ENCODE measurements at regions not wholly inside any gene's neighbourhood (a gene's known extent, or its start where the extent isn't known, plus 50 kb on each side); places are given as distances from the start of the nearest gene placed in this dataset.
"Not testable (repeated sequence)": the region's sequence is repeated elsewhere in the genome, so short reads cannot be mapped to it uniquely, and the experiment has no call there.

DNA sequence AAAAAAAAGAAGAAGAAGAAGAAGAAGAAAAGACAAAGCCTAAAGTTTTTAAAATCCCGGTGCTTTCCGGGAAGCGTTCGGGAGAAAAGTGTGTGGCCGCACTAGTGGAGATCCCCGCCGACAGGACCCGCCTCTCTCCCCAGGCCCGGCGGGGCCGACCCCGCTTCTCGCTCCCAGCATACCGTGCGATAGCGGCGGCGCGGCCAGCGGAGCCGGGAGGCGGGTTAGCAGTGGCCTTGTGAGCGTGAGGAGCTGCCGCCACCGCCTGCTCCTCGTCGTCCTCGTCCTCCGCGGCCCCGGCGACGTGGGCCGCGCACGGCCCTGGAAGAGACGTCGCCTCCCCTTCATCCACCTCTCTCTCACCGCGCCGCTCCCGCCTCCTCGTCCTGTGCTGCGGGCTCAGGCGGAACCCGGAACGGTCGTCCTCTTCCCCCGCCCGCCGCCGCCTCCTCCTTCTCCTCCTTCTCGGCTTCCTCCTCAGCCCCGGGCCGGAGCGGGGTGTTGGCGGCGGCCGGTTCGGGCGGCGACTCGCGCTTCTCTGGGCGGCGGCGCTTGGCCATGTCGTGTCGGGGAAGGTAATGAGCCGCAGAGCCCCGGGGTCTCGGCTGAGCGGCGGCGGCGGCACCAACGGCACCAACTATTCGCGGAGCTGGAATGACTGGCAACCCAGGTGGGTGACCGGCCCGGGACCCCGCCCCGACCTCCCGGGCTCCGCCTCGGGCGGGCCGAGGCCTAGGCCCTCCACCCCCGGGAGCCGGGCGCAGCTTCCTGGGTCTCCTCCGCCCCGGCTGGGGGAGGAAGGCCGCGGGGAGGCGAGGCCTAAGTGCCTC lies 62.6 kb upstream of the CDR2 start:
- DNase-seq (ENCODE audit: extremely low read depth in 1 of 11, low read depth in 9 of 11, low spot score in 4 of 11), result peak in 10 of 11 donors; percentile 45 to 69 (median 61)

GRCh38 chr16:22436326-22436822 lies 62.0 kb upstream of the CDR2 start:
- DNase-seq (ENCODE audit: extremely low read depth in 1 of 11, low read depth in 9 of 11, low spot score in 4 of 11), result not testable (repeated sequence)

DNA sequence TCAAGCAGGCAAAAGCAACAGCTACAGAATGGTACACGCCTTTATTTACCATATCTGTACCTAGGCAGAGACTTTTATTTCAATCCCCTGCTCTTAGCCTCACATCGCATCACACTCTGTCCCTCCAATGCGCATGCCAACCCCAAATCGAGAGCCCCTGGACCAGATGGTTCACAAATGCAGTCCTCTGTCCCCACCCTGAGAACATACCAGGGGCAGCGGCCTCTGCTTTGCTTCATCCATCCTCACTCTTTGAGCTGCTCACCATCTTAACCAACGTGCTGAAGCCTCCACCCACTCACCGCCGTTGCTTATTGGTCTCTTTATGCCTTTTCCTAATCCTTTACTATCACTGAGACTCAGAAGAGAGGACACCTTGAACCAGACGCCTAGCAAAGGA lies 56.9 kb upstream of the CDR2 start:
- not testable (repeated sequence) for DNase-seq (ENCODE audit: extremely low read depth in 1 of 11, low read depth in 9 of 11, low spot score in 4 of 11)

GRCh38 chr16:22428654-22429053 lies 54.2 kb upstream of the CDR2 start:
- DNase-seq (ENCODE audit: extremely low read depth in 1 of 11, low read depth in 9 of 11, low spot score in 4 of 11), result no peak

- no peak for DNase-seq (ENCODE audit: extremely low read depth in 1 of 11, low read depth in 9 of 11, low spot score in 4 of 11)
These were observed 53.1 kb upstream of the CDR2 start for GRCh38 chr16:22427556-22427955.

GRCh38 chr16:22425847-22426246 lies 51.4 kb upstream of the CDR2 start:
- DNase-seq (ENCODE audit: extremely low read depth in 1 of 11, low read depth in 9 of 11, low spot score in 4 of 11), result no peak

GRCh38 chr16:22425036-22425801 lies 50.8 kb upstream of the CDR2 start:
- DNase-seq (ENCODE audit: extremely low read depth in 1 of 11, low read depth in 9 of 11, low spot score in 4 of 11), result no peak

DNA sequence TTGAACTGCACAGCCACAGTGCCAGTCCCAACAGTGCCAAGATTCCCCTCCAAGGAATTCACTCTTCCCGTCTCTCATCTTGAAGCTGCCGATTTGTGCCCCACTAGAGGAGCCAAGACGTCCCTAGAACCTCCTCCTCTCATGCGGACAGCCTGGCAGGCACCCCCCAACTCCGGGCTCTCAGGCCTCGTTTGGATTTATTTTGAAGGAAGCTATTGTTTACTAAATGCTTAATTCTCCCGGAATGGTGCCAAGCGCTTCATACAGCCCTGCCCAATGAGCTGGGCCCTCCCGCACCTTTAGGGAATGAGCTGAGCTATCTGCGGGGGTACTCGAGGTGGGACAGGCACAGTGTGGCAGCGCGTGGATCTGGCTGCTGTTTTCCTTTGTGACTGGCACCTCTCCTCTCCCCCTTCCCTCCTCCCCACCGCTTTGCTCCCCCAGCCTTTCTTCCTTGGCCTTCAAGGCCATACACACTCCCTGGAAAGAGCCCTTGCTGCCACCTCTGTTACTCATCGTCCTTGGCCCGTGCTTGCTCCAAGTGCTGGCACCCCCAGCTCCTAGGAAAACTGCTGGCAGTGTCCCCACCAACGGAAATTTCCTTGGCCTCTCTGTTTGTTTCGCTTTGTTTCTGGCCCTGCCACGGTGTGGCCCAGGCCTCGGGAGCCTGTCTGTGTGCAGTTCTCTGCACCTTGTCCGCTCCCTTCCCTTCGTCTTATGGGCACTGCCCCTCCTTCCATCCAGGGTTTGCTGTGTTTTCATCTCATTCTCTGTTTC lies 49.9 kb upstream of the CDR2 start:
- no peak for DNase-seq (ENCODE audit: extremely low read depth in 1 of 11, low read depth in 9 of 11, low spot score in 4 of 11)
